ENCODE measurements at regions not wholly inside any gene's neighbourhood (a gene's known extent, or its start where the extent isn't known, plus 50 kb on each side); places are given as distances from the start of the nearest gene placed in this dataset.

DNA sequence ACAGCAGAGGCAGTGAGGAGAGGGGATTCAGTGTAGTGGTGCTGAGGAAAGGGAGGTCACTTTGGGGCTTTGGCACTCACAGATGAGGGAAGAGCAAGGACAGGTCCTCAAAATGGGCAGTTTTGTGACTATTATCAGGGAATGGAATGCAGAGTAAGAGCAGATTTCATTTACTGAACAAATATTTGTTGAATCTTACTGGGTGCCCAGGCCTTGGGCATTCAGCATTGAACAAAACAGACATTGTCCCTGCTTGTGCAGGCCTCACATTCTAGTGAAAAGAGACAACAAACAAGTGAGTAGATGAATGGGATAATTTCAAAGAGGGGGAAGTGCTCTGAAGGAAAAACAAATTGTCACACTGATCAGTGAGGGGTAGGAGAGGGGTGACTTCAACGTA lies 404.1 kb downstream of the DMRT2 start:
- H3K27me3 ChIP-seq (ENCODE audit: insufficient read depth, low read length) = no peaks in the 10 kb centered on the region
- no peak overlapping the region for H3K9ac ChIP-seq (ENCODE audit: low read length)
- no peaks in the 10 kb centered on the region for H3K9me2 ChIP-seq (ENCODE audit: low read depth, low read length)
- no peaks in the 10 kb centered on the region for H3K36me3 ChIP-seq (ENCODE audit: insufficient read depth, low read length)
- H3K4me2 ChIP-seq (ENCODE audit: low read length) = no peak overlapping the region
- H3K4me1 ChIP-seq (ENCODE audit: insufficient read depth, low read length, severe bottlenecking) = no peaks in the 10 kb centered on the region
- H4K20me1 ChIP-seq (ENCODE audit: insufficient read depth, low read length) = no peaks in the 10 kb centered on the region
- no peaks in the 10 kb centered on the region for H3K79me2 ChIP-seq (ENCODE audit: insufficient read depth, low read length)
- H3K9me3 ChIP-seq (ENCODE audit: low read length) = no peaks in the 10 kb centered on the region
- no peak overlapping the region for H2AFZ ChIP-seq (ENCODE audit: low read length)
- no peak overlapping the region for H3K27ac ChIP-seq (ENCODE audit: low read depth, low read length, poor library complexity, severe bottlenecking)
- H3K4me3 ChIP-seq (ENCODE audit: low read depth, low read length, poor library complexity, severe bottlenecking) = no peak overlapping the region
- no peaks in the 10 kb centered on the region for H3F3A ChIP-seq (ENCODE audit: insufficient read depth, low read length)
- TF ChIP-seq EZH2 (IDR thresholded peaks at IDR 0.05; ENCODE audit: borderline replicate concordance, low read length) (no peak), CTCF (IDR thresholded peaks at IDR 0.05; ENCODE audit: low read length) (no peak)

GRCh38 chr9:1454616-1455347 lies 404.6 kb downstream of the DMRT2 start:
- no peak overlapping the region for H3K4me3 ChIP-seq (ENCODE audit: low read depth, low read length, poor library complexity, severe bottlenecking)
- no peaks in the 10 kb centered on the region for H3K4me1 ChIP-seq (ENCODE audit: insufficient read depth, low read length, severe bottlenecking)
- H3K9me3 ChIP-seq (ENCODE audit: low read length) = no peaks in the 10 kb centered on the region
- H3K9ac ChIP-seq (ENCODE audit: low read length) = no peak overlapping the region
- no peak for TF ChIP-seq CTCF (IDR thresholded peaks at IDR 0.05; ENCODE audit: low read length)
- TF ChIP-seq EZH2 (IDR thresholded peaks at IDR 0.05; ENCODE audit: borderline replicate concordance, low read length) = no peak
- H3K4me2 ChIP-seq (ENCODE audit: low read length) = no peak overlapping the region
- no peaks in the 10 kb centered on the region for H3K9me2 ChIP-seq (ENCODE audit: low read depth, low read length)
- H4K20me1 ChIP-seq (ENCODE audit: insufficient read depth, low read length) = no peaks in the 10 kb centered on the region
- no peak overlapping the region for H2AFZ ChIP-seq (ENCODE audit: low read length)
- no peaks in the 10 kb centered on the region for H3K27me3 ChIP-seq (ENCODE audit: insufficient read depth, low read length)
- no peaks in the 10 kb centered on the region for H3K79me2 ChIP-seq (ENCODE audit: insufficient read depth, low read length)
- H3F3A ChIP-seq (ENCODE audit: insufficient read depth, low read length) = no peaks in the 10 kb centered on the region
- H3K27ac ChIP-seq (ENCODE audit: low read depth, low read length, poor library complexity, severe bottlenecking) = no peak overlapping the region
- no peaks in the 10 kb centered on the region for H3K36me3 ChIP-seq (ENCODE audit: insufficient read depth, low read length)

GRCh38 chr9:1455766-1456165 lies 405.6 kb downstream of the DMRT2 start:
- Histone ChIP-seq H3K4me2 (ENCODE audit: low read length) (no peak overlapping the region), H3K79me2 (ENCODE audit: insufficient read depth, low read length) (no peaks in the 10 kb centered on the region), H3K36me3 (ENCODE audit: insufficient read depth, low read length) (no peaks in the 10 kb centered on the region), H3K9me3 (ENCODE audit: low read length) (no peaks in the 10 kb centered on the region), H3K9ac (ENCODE audit: low read length) (no peak overlapping the region), H3F3A (ENCODE audit: insufficient read depth, low read length) (no peaks in the 10 kb centered on the region), H4K20me1 (ENCODE audit: insufficient read depth, low read length) (no peaks in the 10 kb centered on the region), H3K4me1 (ENCODE audit: insufficient read depth, low read length, severe bottlenecking) (no peaks in the 10 kb centered on the region), H3K27me3 (ENCODE audit: insufficient read depth, low read length) (no peaks in the 10 kb centered on the region), H3K4me3 (ENCODE audit: low read depth, low read length, poor library complexity, severe bottlenecking) (no peak overlapping the region), H2AFZ (ENCODE audit: low read length) (no peak overlapping the region), H3K27ac (ENCODE audit: low read depth, low read length, poor library complexity, severe bottlenecking) (no peak overlapping the region), H3K9me2 (ENCODE audit: low read depth, low read length) (no peaks in the 10 kb centered on the region)
- TF ChIP-seq EZH2 (IDR thresholded peaks at IDR 0.05; ENCODE audit: borderline replicate concordance, low read length) (no peak), CTCF (IDR thresholded peaks at IDR 0.05; ENCODE audit: low read length) (no peak)

Data from OCI-LY1 (cell line).